A549 (cell line): ENCODE measurements at regions not wholly inside any gene's neighbourhood (a gene's known extent, or its start where the extent isn't known, plus 50 kb on each side); places are given as distances from the start of the nearest gene placed in this dataset.

Source experiments
- ATAC-seq, 2 experiments: fragments of 200-7000 bp in 1 of 2; fragments of >200 bp in 1 of 2; cut with Nextera tagmentation in 1 of 2; cut with Tn5 transposase in 1 of 2; 3 replicates each; pipeline versions ENCODE4 v1.8.0 to v1.9.1; 2018 to 2020; ENCODE audit warnings: mild to moderate bottlenecking in 1 of 2, moderate library complexity in 1 of 2
- CTCF ChIA-PET: fragments of 300-600 bp; sonication (Branson Sonifier 250); formaldehyde crosslinking; extraction: SDS; loops from one replicate; lab custom pipeline; 2021; ENCODE audit warnings: antibody characterized with exemption, inconsistent platforms; lab: Yijun Ruan, JAX
- POLR2A ChIA-PET: fragments of 350-600 bp; formaldehyde crosslinking; extraction: SDS; loops from one replicate; lab custom pipeline; 2021; ENCODE audit warnings: antibody characterized with exemption, inconsistent platforms; lab: Yijun Ruan, JAX
- DNase-seq, 2 experiments: peaks; one replicate each; pipeline versions ENCODE4 v3.0.0 to v3.0.0-alpha.2; 2011 to 2016; ENCODE audit warnings: low read depth in 1 of 2, low spot score in 1 of 2
- FAIRE-seq: peaks from 2 replicates; lab custom pipeline; 2011; peaks lifted over from hg19 to GRCh38; lab: Jason Lieb, UNC
- H3K27ac ChIP-seq, 2 experiments: fragments of >200 bp; sonication (Bioruptor Twin); formaldehyde crosslinking; 3 replicates each; pipeline ENCODE4 v1.5.1; 2016 to 2017
- H3K4me1 ChIP-seq: fragments of >200 bp; sonication (Bioruptor Twin); formaldehyde crosslinking; 3 replicates; pipeline ENCODE4 v1.6.1; 2016
- H3K4me2 ChIP-seq: fragments of >200 bp; sonication (Bioruptor Twin); formaldehyde crosslinking; 3 replicates; pipeline ENCODE4 v1.6.1; 2016
- H3K4me3 ChIP-seq: fragments of >200 bp; sonication (Bioruptor Twin); formaldehyde crosslinking; 3 replicates; pipeline ENCODE4 v1.5.1; 2016
- H3K9me3 ChIP-seq: fragments of >200 bp; sonication (Bioruptor Twin); formaldehyde crosslinking; 3 replicates; pipeline ENCODE4 v1.6.1; 2016
- BCL3 ChIP-seq: fragments of >200 bp; sonication (Bioruptor Twin); formaldehyde crosslinking; IDR thresholded peaks from 3 replicates; pipeline ENCODE4 v1.6.1; 2016
- CBX2 ChIP-seq: fragments of 200-600 bp; sonication (generic); IDR thresholded peaks from 2 replicates; pipeline ENCODE4 v1.6.1; 2016; ENCODE audit warnings: low read depth, mild to moderate bottlenecking, borderline replicate concordance
- CEBPB ChIP-seq, 2 experiments: fragments of >200 bp in 1 of 2; sonication (Bioruptor Twin) in 1 of 2; formaldehyde crosslinking in 1 of 2; IDR thresholded peaks; 2 replicates each; pipeline ENCODE4 v1.6.1; 2012 to 2016
- CTCF ChIP-seq: fragments of >200 bp; sonication (Bioruptor Twin); formaldehyde crosslinking; IDR thresholded peaks from 3 replicates; pipeline ENCODE4 v1.5.1; 2016
- EHMT2 ChIP-seq: fragments of 200-600 bp; sonication (generic); IDR thresholded peaks from 2 replicates; pipeline ENCODE4 v1.6.1; 2016; ENCODE audit warnings: antibody characterized with exemption, low read depth, mild to moderate bottlenecking, moderate library complexity
- ELK1 ChIP-seq: fragments of 150-350 bp; IDR thresholded peaks from 2 replicates; pipeline ENCODE4 v1.6.1; 2014; ENCODE audit warnings: low read depth, mild to moderate bottlenecking, low read length
- EP300 ChIP-seq, 2 experiments: fragments of >200 bp; sonication (Bioruptor Twin); formaldehyde crosslinking; IDR thresholded peaks; 2 replicates in 1 of 2; 3 replicates in 1 of 2; pipeline ENCODE4 v1.6.1; 2016 to 2017
- FOXS1 ChIP-seq: fragments of 250-450 bp; sonication (Bioruptor Pico); IDR thresholded peaks from 2 replicates; pipeline ENCODE4 v1.5.0; 2020; ENCODE audit warnings: mild to moderate bottlenecking, moderate library complexity
- GATA3 ChIP-seq: IDR thresholded peaks from 2 replicates; pipeline ENCODE4 v1.6.1; 2012; ENCODE audit warnings: borderline replicate concordance
- HDAC2 ChIP-seq: fragments of 200-600 bp; sonication (generic); IDR thresholded peaks from 2 replicates; pipeline ENCODE4 v1.6.1; 2016
- HEYL ChIP-seq: fragments of 250-450 bp; sonication (Bioruptor Pico); IDR thresholded peaks from 2 replicates; pipeline ENCODE4 v1.8.0; 2021; ENCODE audit warnings: mild to moderate bottlenecking, moderate library complexity
- HOXA7 ChIP-seq: fragments of 250-450 bp; sonication (Bioruptor Pico); IDR thresholded peaks from 2 replicates; pipeline ENCODE4 v1.5.0; 2020; ENCODE audit warnings: mild to moderate bottlenecking, moderate library complexity
- HOXB13 ChIP-seq: fragments of 250-450 bp; sonication (Bioruptor Pico); IDR thresholded peaks from 2 replicates; pipeline ENCODE4 v1.5.0; 2020; ENCODE audit warnings: low read depth, mild to moderate bottlenecking, moderate library complexity
- JUN ChIP-seq, 2 experiments: fragments of >200 bp; sonication (Bioruptor Twin); formaldehyde crosslinking; IDR thresholded peaks; 2 replicates in 1 of 2; 3 replicates in 1 of 2; pipeline ENCODE4 v1.6.1; 2016 to 2017
- MAX ChIP-seq: IDR thresholded peaks from 2 replicates; pipeline ENCODE4 v1.6.1; 2012
- NFE2L2 ChIP-seq: fragments of 150-350 bp; conservative IDR thresholded peaks from 2 replicates; pipeline ENCODE4 v1.6.1; 2014; ENCODE audit warnings: low read length
- NPAS2 ChIP-seq: fragments of 250-450 bp; sonication (Bioruptor Pico); IDR thresholded peaks from 2 replicates; pipeline ENCODE4 v1.8.0; 2022; ENCODE audit warnings: mild to moderate bottlenecking, moderate library complexity, borderline replicate concordance
- NR3C1 ChIP-seq: fragments of >200 bp; sonication (Bioruptor Twin); formaldehyde crosslinking; IDR thresholded peaks from 3 replicates; pipeline ENCODE4 v1.6.1; 2017
- PHF8 ChIP-seq: fragments of 200-600 bp; sonication (generic); IDR thresholded peaks from 2 replicates; pipeline ENCODE4 v1.6.1; 2016; ENCODE audit warnings: low read depth, mild to moderate bottlenecking, antibody characterized with exemption, moderate library complexity, borderline replicate concordance
- POLR2A ChIP-seq: IDR thresholded peaks from 2 replicates; pipeline ENCODE4 v1.6.1; 2012; ENCODE audit warnings: mild to moderate bottlenecking, low read length
- RAD21 ChIP-seq, 2 experiments: fragments of >200 bp in 1 of 2; sonication (Bioruptor Twin) in 1 of 2; formaldehyde crosslinking in 1 of 2; IDR thresholded peaks in 1 of 2; conservative IDR thresholded peaks in 1 of 2; 2 replicates in 1 of 2; 3 replicates in 1 of 2; pipeline ENCODE4 v1.6.1; 2012 to 2018; ENCODE audit warnings: inconsistent platforms in 1 of 2
- RNF2 ChIP-seq: fragments of 200-600 bp; sonication (generic); IDR thresholded peaks from 2 replicates; pipeline ENCODE4 v1.6.1; 2016; ENCODE audit warnings: low read depth, mild to moderate bottlenecking, antibody characterized with exemption, moderate library complexity, borderline replicate concordance
- SREBF2 ChIP-seq: fragments of 450-650 bp; IDR thresholded peaks from 2 replicates; pipeline ENCODE4 v1.6.1; 2014; ENCODE audit warnings: mild to moderate bottlenecking, moderate library complexity
- TP53 ChIP-seq: fragments of 250-450 bp; sonication (Bioruptor Pico); IDR thresholded peaks from 2 replicates; pipeline ENCODE4 v1.5.0; 2021; ENCODE audit warnings: mild to moderate bottlenecking, moderate library complexity
- ZFP36 ChIP-seq: fragments of 450-650 bp; IDR thresholded peaks from 2 replicates; pipeline ENCODE4 v1.6.1; 2014; ENCODE audit warnings: borderline replicate concordance; ENCODE audit not compliant: partially characterized antibody
- ZSCAN20 ChIP-seq: fragments of 250-450 bp; sonication (Bioruptor Pico); IDR thresholded peaks from 2 replicates; pipeline ENCODE4 v1.8.0; 2022; ENCODE audit warnings: mild to moderate bottlenecking, moderate library complexity
- WGBS: methylation state at CpG from one replicate; pipeline ENCODE4 v1.1.6; 2017; ENCODE audit errors: missing lambda C conversion rate; 5-methylcytosine and 5-hydroxymethylcytosine counted together

GRCh38 chr21:16563116-16563515, 833.3 kb downstream of the USP25 start:
- TF ChIP-seq RNF2 (no peak), HOXB13 (CRISPR knock-in tag) (no peak), HOXA7 (CRISPR knock-in tag) (no peak), GATA3 (no peak), SREBF2 (no peak), TP53 (no peak), EHMT2 (no peak), ZSCAN20 (no peak), NPAS2 (CRISPR knock-in tag) (no peak), BCL3 (no peak), NR3C1 (no peak), MAX (no peak), ELK1 (no peak), RAD21 (conservative IDR thresholded peaks at IDR 0.05 in 1 of 2, IDR thresholded peaks at IDR 0.05 in 1 of 2) (no peak), CTCF (no peak), FOXS1 (CRISPR knock-in tag) (no peak), ZFP36 (no peak)
- ChIA-PET CTCF (no interaction called here), POLR2A (no interaction called here)
- no peak overlapping the region for H3K4me3 ChIP-seq
- peak overlapping the region; percentile 43 for H3K4me2 ChIP-seq
- WGBS: 50% methylated on average over 3 of the region's 7 CpGs
- peak overlapping the region; percentile 62 to 85 for H3K27ac ChIP-seq
- no peaks in the 10 kb centered on the region for H3K9me3 ChIP-seq
- peak in 1 of 2 experiments; percentile 58; a peak in 3 of 6 replicates for ATAC-seq
- no peak for DNase-seq
- FAIRE-seq: no peak
- peaks cover 42% of the 10 kb centered on the region for H3K4me1 ChIP-seq

GRCh38 chr21:16563795-16564194, 834.0 kb downstream of the USP25 start:
- ATAC-seq (peak; percentile 87 to 95; a peak in 5 of 6 replicates), FAIRE-seq (no peak), DNase-seq (peak; percentile 11 to 72)
- Histone ChIP-seq H3K27ac (peak overlapping the region; percentile 62 to 85), H3K4me3 (no peak overlapping the region), H3K4me1 (peaks cover 49% of the 10 kb centered on the region), H3K9me3 (no peaks in the 10 kb centered on the region), H3K4me2 (peak overlapping the region; percentile 43)
- POLR2A ChIA-PET: no interaction called here
- no peak for TF ChIP-seq POLR2A
- TF ChIP-seq GATA3: peak; percentile 71; the same call in 1 of the 2 replicates
- TF ChIP-seq HEYL (CRISPR knock-in tag): no peak
- TF ChIP-seq PHF8: no peak
- no peak for TF ChIP-seq CBX2
- TF ChIP-seq CEBPB (IDR thresholded peaks at IDR 0.05): peak in 1 of 2 experiments; percentile 83; a peak in 2 of 4 replicates
- no peak for TF ChIP-seq HDAC2
- TF ChIP-seq NFE2L2: no peak
- TF ChIP-seq MAX: peak; percentile 44; the same call in 1 of the 2 replicates
- peak in 1 of 2 experiments; percentile 40; a peak in 2 of 5 replicates for TF ChIP-seq RAD21 (conservative IDR thresholded peaks at IDR 0.05 in 1 of 2, IDR thresholded peaks at IDR 0.05 in 1 of 2)
- TF ChIP-seq JUN (IDR thresholded peaks at IDR 0.05): peak in 1 of 2 experiments; percentile 41; a peak in 1 of 5 replicates
- peak in 1 of 2 experiments; percentile 66; a peak in 2 of 5 replicates for TF ChIP-seq EP300 (IDR thresholded peaks at IDR 0.05)
- WGBS: 7% methylated on average over 1 of the region's 7 CpGs
- CTCF ChIA-PET: no interaction called here
